GM18858 (cell line): ENCODE measurements at regions not wholly inside any gene's neighbourhood (a gene's known extent, or its start where the extent isn't known, plus 50 kb on each side); places are given as distances from the start of the nearest gene placed in this dataset.

Experiments
- ATAC-seq: cut with Tn5 transposase; IDR thresholded peaks from one replicate; pipeline ENCODE4 v1.9.1; 2021; ENCODE audit not compliant: unreplicated experiment

DNA sequence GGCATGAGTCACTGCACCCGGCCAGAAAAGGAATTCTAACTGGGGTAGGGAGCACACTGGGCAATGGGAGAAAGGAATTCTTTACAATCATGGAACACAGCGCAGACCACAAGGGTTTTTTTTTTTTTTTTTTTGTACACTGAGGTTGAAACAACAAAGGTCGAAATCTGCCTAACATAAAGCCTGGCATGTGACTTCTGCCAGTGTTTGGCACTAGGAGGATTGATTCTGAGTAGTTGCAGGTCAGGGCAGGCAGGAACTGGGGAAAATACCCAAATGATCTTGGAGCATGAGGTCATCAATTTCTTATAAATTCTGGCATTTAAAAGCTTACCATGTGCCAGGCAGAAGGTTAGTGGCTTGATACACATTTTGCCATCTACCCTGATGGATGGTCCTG is 202.0 kb upstream of the SNX19 start:
- no peak for ATAC-seq

- no peak for ATAC-seq
Observed at GRCh38 chr11:131121426-131122333, 205.4 kb upstream of the SNX19 start.

- no peak for ATAC-seq
Observed at GRCh38 chr11:131122448-131122847, 206.2 kb upstream of the SNX19 start.

GRCh38 chr11:131129474-131129873 is 213.2 kb upstream of the SNX19 start:
- no peak for ATAC-seq

- no peak for ATAC-seq
Observed at GRCh38 chr11:131135611-131136010, 219.3 kb upstream of the SNX19 start.

- ATAC-seq, result no peak
Observed at GRCh38 chr11:131136486-131136885, 220.2 kb upstream of the SNX19 start.

GRCh38 chr11:131137046-131137445 is 220.8 kb upstream of the SNX19 start:
- no peak for ATAC-seq

GRCh38 chr11:131138731-131139130 is 222.5 kb upstream of the SNX19 start:
- ATAC-seq, result no peak

GRCh38 chr11:131145791-131146190 is 224.6 kb upstream of the NTM start:
- no peak for ATAC-seq

DNA sequence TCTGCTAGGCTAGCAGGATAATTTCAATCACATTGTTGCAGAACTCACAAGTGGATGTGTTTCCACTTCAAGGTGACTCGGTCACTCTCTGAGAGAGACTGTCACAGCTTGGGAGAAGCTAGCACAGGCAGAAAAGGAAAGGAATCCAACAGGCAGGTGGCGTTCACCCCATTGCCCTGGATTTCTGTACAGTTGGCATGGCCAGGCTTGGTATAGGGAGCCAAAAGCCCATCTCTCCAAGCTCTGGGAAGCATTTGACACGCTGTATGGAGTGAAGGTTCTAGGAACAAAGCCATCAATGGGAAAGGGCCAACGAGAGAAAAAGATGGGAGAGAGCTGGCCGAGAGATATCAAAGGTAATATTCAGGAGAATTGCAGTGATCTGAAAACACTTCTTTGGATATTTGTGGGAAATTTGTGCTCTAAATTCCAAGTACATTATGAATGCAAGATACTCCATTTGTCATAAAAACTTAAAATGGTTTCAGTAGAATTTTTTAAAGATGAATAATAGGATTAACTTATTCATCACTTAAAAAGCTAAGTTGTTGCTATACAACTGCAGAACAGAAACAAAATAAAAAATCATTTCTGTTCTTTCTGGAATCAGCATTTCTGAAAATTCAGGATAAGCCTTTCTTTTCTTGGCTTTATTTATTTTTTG is 223.5 kb upstream of the NTM start:
- ATAC-seq, result no peak

GRCh38 chr11:131154351-131154750 is 216.1 kb upstream of the NTM start:
- no peak for ATAC-seq

- ATAC-seq, result no peak
Observed at GRCh38 chr11:131157678-131158077, 212.7 kb upstream of the NTM start.

GRCh38 chr11:131160846-131161245 is 209.6 kb upstream of the NTM start:
- no peak for ATAC-seq

DNA sequence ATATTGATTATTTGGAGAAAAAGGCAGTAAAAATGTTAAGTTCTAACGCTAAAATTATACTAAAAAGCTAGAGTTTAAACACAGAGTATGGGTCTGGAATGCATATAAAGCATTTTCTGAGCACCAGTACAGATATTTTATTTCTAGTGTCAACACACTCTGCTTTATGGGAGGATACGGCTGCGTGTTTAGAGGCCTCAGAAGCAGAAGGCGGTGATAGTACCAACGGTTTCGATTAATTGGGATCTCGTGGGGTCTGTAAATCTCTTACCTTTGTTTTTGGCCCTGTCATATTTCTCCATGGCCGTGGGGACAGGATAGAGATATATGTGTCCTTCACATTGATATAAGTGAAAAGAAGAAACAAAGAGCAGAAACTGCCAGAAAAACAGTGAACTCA is 206.8 kb upstream of the NTM start:
- no peak for ATAC-seq

- no peak for ATAC-seq
Observed at GRCh38 chr11:131165036-131165435, 205.4 kb upstream of the NTM start.

- no peak for ATAC-seq
Observed at GRCh38 chr11:131168839-131169713, 201.3 kb upstream of the NTM start.

DNA sequence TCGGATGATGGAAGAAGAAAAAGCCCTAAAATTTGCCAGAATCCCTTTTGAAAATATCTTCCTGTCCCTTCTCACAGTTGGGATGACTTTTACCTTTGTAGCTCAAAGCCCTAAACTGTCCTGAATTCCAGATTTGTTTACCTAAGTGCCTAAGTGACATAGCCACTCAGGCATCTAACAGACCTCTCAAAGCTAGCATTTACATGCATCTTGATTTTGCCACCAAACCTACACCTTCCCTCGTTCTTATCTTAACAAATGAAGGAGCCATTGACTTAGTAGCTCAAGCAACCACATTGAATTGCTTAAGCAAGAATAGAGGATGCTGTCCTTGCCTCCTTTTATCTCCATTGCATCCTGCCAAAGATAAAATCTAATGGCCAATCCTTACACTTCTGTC is 198.4 kb upstream of the NTM start:
- ATAC-seq, result no peak

DNA sequence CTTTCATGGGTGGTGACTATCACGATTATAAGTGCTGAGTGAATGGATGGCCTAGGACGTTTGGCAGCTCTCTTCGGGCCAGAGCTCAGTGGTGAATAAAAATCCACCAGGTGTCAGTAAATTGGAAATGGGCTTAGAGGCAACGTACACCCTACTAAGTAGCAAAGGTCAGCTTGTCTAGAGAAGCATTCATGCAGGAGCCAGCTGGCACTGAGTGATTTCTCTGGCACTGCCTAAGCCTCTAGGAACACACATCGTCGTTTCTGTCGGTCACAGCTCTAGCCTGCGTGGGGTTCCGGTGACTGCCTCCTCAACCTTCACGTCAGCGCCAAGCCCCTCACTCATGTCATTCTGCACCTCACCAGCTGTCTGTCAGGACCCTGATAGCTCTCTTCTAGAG is 192.4 kb upstream of the NTM start:
- ATAC-seq, result no peak

DNA sequence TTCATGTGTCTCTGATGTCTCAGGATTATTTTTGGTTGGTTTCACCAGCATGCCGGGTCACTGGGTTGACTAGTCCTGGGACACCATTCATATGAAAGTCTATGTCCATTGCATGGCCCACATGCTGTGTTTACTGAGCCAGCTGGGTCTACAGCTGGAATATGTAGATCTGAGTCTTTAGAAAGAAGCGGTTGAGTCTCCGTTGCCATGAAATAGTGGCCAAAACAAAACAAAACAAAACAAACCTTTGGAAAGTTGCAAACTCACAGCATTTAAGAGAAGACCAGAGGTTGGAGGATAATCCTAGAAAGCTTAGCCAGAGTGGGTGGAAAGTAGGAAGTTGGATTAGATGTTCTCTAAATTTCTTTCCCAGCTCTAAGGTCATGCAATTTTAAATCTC is 191.8 kb upstream of the NTM start:
- ATAC-seq, result no peak

DNA sequence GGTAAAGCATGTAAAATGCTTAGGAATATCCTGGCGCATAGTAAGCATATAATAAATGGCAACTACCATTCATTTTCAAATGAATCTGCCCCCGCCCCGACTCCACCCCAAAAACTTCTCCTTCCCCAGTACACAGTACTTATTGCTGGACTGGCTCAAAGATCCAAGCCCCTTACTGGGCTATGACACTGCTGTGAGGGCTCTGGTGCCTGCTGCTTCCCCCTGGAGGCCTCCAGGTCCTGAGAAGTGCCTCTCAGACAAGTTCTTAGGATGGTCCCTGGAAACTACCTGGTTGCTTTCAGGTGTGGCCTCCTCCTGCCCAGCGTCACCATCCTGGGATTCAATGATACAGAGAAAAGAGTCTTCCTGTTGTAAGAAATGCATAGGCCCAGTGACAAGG is 190.6 kb upstream of the NTM start:
- ATAC-seq, result no peak

DNA sequence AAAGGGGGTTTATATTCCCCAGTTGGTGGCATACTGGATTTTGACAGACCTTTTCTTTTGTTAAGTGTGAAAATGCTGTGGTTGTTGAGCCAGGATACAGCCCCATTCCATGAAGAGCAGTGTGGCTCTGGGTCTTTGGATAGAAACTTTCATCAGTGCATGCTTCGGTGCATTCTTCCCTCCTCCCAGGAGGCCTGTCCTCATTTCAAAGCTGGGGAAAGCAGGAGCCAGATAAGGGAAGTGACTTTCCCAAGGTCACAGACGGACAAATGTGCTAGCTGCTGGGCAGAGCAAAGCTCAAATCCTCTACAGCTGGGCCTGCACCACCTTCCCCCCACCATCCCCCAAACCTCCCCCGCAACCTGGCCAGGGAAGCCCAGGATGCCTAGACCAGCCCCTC is 184.5 kb upstream of the NTM start:
- ATAC-seq, result no peak
